C4-2B (cell line): ENCODE measurements at regions not wholly inside any gene's neighbourhood (a gene's known extent, or its start where the extent isn't known, plus 50 kb on each side); places are given as distances from the start of the nearest gene placed in this dataset.

Experiments
- CTCF ChIP-seq: fragments of 450-650 bp; conservative IDR thresholded peaks from 2 replicates; pipeline ENCODE4 v1.5.1; 2017; ENCODE audit warnings: mild to moderate bottlenecking
- ZFX ChIP-seq: fragments of 450-650 bp; IDR thresholded peaks from 2 replicates; pipeline ENCODE4 v1.6.1; 2017

GRCh38 chr6:139584599-139584998, 210.2 kb upstream of the CITED2 start:
- no peak for TF ChIP-seq CTCF
- no peak for TF ChIP-seq ZFX
